HG03097 (cell line): ENCODE measurements at regions not wholly inside any gene's neighbourhood (a gene's known extent, or its start where the extent isn't known, plus 50 kb on each side); places are given as distances from the start of the nearest gene placed in this dataset.

Experiments
- ATAC-seq: cut with Tn5 transposase; IDR thresholded peaks from one replicate; pipeline ENCODE4 v1.9.1; 2021; ENCODE audit not compliant: unreplicated experiment, low FRiP score

DNA sequence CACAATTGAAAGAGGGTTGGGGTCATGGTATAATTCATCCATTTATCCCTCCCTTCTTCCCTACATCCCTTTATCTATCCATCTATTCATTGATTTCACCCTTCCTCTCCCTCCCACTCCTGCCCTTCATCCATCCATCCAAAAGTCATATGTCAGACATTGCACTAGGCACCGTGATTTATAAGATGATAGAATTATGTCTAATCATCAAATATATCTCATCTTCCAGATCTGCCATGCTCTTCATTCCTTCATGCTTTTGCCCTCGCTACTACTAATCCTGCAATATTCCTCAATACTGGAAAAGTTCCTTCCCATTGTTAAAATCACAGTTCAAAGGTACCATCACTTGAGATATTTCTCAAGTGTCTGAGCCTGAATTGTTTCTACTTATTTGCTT is 335.2 kb upstream of the CDH11 start:
- no peak for ATAC-seq

DNA sequence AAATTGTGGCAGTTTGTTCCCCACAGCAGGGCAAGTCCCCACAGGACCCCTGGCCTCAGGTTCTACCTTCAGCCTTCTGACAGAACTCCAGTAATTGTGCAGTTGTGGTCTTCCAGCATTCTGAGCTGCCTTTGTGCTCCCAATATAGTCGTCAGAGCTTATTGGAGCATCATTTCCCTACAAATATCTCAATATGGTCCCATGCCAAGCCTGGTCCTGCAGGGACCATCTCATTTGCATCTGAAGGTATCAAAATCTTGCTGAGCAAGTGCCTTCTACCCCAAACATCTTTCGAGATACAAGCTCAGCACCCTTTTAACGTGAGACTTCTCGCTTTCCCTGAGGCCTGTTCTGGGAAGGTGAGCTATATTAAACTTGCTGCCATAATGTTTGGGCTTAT is 333.9 kb upstream of the CDH11 start:
- ATAC-seq: no peak

DNA sequence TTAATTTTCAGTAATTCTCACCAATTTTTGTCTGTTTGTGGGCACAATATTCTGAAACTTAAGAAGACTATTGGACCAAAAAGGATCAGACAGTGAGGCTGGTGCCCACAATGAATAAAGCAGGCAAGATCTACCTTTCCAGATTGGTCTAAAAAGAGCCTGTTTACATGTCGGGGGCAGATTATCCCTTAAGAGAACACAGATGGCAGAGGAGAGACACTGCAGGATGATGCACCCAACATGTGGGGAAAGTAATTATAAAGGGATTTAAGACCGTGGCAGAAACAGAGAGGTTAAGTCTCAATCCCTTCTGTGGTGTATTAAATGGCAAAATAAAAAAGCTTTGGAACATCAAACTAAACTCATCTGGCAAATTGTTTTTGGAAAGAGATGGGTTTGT is 331.8 kb upstream of the CDH11 start:
- no peak for ATAC-seq

DNA sequence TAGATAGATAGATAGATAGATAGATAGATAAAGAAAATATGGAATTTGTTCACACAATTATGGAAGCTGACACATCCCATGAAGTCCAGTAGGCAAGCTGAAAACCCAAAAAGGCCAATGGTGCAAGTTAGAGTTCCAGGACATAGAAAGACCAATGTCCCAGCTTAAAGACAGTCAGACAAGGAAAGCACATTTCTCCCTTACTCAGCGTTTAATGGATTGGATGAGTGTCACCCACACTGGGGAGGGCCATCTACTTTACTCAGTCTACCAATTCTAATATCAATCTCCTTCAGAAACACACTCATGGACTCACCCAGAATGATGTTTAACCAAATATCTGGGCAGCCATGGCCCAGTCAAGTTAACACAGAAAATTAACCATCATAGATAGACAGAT is 327.7 kb upstream of the CDH11 start:
- no peak for ATAC-seq

DNA sequence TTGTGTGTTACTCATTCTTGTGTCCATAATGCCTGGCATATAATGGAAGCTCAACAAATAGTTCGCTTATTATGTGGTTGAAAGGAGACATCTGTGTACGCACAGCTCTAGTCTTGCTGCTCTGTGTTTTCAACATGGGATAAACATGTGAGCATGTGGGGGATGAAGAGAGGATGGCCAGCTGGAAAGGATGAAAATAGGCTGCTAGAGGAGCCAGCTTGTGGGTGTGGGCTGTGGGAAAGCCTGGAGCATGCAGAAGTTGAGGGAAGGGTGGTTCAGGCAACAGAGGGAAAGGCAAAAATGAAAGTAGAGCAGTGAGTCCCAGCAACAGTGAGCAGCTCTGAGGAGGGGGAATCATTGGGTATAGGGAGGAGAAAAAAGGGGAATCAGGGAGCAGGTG is 324.6 kb upstream of the CDH11 start:
- no peak for ATAC-seq

DNA sequence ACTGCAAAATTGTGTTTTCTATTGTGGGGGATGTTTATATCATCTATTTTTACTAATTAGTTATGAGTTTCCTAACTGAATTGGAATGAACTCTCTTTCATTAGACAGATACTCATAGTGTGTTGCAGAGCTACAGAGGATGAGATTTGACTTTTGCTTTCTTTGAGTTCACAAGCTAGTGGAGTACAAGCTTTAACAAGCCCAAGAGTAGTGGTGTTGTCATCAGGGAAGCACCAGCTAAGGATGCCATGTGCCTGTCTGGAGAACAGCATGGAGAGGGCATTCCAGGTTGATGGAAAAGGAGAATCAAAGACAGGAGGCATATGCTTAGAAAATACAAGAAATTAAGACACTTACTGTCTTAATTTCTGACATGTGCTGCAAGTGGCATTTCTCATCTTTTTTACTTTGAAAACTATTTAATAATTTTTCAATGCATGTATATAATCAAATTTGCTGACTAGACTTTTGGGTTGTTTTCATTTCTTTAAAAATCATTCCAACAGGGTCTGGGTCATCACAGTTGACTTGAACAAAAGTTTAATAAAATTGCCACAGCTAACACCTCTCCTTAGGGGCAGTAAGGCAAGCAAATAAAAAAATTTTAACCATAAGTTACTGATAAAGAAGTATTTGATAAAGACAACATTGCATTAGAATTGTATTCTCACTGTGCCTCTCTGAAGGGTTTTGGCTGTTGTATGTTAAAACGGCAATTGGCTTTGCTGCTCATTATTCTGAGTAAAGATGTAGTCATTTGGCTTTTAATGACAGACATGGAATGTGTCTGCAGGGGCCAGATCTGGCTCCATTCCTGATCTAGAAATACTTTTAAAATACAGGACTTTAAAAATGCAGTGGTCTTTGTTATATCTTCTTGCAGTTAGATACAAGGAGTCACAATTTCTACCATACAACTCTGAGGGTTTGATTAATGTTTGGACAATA is 323.7 kb upstream of the CDH11 start:
- no peak for ATAC-seq

DNA sequence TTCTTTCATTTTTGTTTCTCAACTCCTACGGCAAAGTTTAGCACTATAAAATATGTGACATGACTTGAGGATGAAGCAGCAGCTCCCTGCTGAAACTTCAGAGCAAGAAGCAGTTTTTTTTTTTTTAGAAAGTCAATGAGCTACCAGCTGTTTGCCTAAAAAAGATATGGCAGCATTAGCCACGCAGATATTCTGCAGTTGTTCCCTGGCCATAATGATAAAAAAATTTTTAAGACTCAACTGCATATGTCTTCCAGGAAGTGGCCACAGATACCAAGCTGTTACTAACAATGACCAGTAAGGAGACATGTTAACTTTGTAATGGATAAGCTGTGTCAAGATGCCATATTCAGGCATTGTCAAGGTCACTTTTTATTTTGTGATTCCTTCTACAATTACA is 319.6 kb upstream of the CDH11 start:
- no peak for ATAC-seq

DNA sequence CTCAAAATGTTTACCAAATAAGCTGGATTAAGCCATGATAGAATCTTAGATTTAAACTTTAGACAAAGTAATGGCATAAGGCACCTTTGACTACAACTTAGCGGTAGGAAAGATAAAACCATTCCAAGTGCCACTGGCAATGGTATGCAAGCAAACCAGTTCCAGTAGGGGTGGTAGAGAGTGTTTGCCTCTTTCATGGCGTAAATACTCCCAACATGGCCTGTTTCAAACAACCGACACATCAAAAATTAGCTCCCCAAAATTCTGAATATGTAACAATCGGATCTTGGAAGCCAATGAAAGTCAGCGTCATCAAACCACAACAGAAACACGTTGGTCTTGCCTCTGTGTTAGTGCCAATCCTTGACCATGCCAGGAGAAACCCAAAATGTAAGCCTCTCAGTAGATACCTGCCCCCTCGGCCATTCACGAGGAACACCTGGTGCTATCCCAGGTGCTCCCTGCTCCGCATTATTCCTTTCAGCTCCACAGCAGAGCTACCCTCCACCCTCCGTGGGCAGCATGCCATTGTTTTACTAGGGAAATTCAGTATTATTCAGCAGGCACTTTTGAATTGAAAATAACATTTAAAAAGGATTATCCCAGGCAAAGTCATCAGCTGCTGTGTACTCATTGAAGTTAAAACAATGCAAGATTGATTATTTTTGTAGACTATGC is 307.8 kb upstream of the CDH11 start:
- no peak for ATAC-seq

DNA sequence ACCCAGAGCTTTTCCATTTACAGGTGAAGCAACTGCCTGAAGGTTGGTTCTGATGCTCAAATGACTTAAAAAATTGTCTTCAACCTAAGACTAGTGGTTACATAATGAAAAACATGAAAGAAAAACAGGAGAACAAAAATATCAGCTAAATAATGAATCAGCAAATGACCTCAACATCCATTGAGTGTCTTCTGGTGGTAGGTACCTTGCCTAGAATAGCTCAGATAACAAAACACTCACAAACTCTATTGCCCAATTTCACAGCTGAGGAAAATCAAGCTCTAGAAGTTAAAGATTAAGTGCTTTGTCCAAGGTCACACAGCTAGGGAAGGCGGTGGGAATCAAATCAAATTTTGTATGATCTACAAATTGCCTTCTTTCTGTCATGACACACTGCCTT is 304.6 kb upstream of the CDH11 start:
- no peak for ATAC-seq

DNA sequence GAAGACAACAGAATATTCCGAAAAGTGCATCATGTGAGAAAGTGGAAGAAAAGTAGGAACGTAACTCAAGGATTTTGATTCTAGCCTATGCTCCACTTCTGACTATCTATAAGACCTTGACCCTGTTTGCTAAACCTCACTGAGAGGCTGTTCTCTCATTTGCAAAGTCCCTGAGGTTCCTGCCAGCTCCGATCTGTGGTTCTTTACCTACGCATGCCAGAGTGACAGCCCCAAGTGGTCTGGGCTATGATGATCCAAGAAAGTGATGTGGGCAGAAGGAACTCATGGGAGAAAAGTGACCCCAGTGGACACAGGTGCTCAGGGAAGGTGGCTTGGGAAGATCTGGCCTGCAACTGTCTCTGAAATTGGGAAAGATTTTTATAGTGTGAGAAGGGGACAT is 301.1 kb upstream of the CDH11 start:
- ATAC-seq: no peak

DNA sequence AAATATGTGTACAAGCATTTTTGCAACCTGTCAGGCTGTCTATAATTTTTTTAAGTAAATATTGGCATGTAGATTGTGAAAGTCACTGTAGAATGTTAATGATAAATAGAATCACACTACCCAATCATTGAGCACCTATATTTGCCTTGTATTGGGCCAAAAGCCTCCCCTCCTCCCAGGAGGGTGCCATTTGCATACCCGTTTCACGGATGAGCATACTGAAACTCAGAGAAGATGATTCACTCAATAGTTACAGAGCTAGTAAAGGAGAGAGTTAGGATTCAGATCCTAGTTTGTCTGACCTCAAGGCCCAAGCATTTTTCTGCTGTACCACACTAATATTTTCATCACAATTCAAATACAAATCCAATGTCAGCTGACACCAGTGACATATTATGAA is 299.7 kb upstream of the CDH11 start:
- ATAC-seq: no peak

DNA sequence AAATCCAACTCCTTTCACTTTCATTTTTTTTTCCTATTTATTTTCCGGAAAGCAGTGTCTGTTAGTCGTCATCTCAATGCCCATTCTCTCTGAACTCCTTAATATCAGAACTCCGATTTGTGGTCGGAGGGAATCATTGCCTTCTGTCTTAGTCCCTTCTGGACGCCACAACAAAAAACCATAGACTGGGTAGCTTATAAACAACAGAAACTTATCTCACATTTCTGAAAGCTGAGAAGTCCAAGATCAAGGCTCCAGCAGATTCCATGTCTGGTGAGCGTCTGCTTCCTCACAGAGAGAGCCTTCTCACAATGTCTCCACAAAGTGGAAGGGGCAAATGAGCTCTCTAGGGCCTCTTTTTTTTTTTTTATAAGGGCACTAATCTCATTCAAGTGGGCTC is 296.6 kb upstream of the CDH11 start:
- no peak for ATAC-seq

DNA sequence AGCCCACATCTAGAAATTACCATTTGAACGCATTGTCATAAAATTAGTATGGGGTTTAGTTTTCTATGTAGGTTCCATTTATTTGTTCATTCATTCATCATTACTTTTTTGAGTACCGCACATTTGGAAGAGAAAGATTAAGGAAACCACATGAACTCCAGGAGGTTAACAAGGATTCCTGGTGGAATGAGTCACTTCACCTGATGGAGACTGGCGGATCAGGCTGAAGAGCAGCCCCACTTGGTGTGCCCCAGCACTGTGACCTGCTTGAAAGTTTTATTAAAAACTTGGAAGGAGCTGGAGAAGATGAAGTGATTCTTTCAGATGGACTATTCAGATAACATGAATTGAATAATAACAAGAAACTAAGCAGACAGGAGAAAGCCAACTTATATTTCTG is 293.6 kb upstream of the CDH11 start:
- ATAC-seq: no peak

DNA sequence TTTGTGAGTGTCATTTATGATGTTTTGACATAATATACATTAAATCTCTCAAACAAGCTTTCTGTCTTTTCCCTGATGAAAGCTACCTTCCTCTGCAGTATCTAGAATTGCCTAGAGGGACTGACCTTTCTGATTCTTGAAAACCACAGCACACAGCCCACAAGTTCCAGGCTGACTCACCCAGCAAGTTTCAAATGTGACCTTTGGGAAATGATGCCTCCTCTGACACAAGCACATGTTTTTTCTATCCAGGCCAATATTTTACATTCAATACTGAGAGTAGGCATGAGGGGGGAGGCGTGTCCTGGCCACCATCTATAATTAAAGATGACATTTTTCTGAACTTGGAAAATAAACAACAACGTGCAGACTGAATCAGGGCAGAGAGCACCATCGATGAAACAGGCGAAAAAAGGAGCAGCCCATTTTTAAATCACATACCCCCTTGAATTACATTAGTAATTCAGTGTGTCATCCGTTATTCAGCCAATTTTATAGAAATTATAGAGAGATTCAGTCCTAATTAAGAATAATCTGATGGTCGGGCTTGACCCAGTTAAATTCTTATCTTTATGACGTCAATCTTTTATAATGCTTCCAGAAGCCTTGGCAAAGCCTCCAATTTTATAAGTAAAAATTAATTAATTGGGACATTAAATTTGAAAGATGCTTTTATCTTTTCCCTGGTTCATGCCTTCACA is 292.6 kb upstream of the CDH11 start:
- ATAC-seq: no peak

DNA sequence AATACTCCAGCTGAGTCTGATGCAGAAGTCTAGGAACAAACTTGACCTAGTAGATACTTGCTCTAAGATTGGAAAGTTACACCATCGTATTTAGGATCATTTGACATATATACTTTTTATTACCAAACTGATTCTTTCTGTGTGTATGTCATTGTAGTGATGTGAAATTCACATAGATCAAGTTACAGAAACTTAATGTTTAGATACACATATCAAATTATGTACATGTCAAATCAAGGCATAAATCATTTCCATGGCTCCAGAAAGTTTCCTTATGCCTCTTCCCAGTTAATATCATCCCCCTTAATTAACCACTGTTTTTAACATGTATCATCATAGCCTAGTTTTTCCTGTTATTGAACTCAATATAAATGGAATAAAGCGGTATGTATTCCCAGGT is 292.0 kb upstream of the CDH11 start:
- ATAC-seq: no peak

DNA sequence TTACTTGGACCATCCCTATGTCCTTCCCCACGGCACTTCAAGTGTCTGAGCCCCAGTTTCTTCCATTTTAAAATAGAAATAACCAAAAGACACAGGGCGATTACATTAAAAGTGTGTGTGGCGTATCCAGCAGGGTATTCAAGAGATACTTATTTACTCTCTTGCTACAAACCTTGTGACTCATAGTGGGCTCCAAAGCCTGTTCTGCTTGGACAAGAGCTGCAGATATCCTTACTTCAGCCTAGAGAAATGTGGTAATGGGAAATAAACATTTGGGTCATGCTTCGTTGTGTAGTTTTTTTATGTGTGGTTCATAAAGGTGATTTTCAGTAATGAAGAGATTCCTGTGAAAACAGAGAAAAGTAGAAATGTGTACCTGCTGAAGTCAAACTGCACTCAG is 288.9 kb upstream of the CDH11 start:
- no peak for ATAC-seq

DNA sequence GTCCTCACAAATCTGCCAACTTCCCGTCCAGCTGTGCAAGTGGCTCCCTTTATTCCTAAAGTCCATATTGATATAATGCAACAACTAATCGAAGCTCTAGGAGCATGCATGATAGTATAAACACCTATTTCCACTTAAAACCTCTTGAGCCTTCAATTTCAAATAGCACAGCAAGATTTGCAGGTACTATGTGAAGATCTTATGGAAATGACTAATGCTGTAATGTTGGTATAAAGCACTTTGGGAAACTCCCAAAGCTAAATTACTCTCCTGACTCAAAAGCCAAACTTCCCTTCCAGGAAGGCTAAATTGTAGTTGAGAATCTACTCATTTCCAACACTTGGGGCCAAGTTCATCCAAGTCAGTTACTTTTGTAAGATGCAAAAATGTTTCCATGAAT is 287.6 kb upstream of the CDH11 start:
- ATAC-seq: no peak

DNA sequence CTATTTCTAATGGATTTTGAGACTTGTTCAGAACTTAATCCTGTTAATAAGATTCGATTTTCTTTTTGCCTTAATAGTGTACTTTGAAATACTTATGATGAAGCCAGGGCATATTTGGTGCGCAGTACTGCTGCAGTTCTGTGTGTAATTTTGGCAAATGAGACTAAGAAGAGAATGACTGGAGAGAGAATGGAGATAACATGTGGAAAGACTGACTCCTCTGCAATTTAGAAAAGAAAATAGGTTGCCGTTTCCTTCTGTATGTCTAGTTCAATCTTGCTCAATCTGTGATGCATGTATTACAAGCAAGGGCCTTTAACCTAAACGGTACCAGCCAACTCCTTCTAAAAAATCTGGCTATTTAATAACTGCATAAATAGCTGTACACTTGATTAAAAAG is 285.1 kb upstream of the CDH11 start:
- ATAC-seq: no peak

DNA sequence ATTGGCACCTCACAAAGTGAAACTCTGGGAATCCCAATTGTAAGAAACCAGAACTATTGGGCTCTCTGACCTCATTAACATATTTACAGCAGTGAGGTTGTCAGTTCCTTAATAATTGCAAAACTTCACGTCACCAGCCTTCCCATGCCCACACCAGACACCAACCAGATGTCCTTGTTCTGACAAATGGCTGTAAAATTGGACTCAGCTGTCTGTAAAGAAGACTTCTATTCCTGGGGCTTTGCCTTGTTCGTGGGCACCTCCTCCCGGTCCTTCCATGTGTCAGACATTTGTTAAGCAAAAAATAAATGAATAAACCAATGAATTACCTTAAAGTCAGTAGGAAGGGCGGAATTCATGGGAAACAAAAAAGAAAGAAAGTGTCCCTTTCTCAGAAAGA is 284.3 kb upstream of the CDH11 start:
- ATAC-seq: no peak

DNA sequence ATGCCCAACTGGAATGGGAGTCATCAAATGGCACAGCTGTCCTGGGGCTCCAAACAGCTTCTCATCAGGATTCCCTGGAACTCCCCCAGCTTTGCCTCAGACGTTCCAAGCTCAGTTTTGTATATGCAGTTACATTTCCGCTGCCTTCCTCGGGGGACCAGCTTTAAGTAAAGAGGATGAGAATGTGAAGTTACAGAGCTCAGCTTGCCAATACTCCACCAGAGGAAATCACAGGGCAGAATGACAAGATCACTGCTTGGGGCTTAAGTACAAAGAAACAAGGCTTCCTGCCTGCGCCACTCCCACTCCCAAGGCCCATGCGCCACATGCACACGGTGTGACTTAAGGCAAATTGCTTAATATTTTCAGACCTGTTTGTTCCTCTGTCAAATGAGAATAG is 272.4 kb upstream of the CDH11 start:
- ATAC-seq: no peak

DNA sequence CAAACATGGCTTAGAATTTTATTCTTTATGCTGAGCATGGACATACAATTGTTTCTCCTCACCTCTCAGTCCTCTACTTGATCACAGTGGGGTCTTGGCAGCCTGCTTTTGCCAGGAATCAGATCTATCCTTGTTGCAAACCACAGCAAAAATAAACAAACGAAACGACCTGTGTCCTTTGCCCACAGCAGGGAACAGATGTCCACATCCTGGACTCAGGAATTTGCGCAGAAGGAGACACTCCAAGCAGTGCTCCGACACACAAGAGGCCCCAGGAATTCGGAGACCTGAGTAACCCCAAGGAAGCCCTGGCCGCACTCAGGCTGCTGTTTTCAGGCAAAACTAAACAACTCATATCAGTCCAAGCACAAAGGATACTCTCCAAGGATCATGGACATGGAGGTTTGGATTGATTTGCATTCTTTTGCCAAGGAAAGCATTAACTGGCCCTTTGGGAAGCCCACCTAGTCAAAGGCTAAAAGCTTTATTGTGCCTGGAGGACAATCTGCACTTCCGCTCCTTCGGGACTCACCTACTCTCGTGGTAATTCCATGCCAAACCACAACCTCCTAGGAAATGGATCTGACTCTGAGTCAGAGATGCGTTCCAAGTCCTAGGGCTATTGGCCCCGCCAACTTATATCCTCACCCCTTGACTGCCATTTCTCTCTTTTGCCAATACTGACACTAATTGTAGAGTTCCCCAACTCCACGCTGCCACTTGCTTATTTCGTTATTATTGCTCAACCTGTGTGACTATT is 271.1 kb upstream of the CDH11 start:
- ATAC-seq: no peak
